ENCODE measurements at regions not wholly inside any gene's neighbourhood (a gene's known extent, or its start where the extent isn't known, plus 50 kb on each side); places are given as distances from the start of the nearest gene placed in this dataset.

GRCh38 chr1:88191917-88192316 lies 492.2 kb upstream of the PKN2 start:
- intact Hi-C loops (cut with micrococcal nuclease; ENCODE audit: unreplicated experiment) = no loop called here
- H3K4me1 Mint-ChIP-seq (ENCODE audit: low read depth, unreplicated experiment) = peaks cover 58% of the 10 kb centered on the region
- CTCF ChIA-PET = no interaction called here
- BruUV-seq (replicated peaks) = no TSS peak
- no peak for DNase-seq
- no peaks in the 10 kb centered on the region for H3K27me3 Mint-ChIP-seq (ENCODE audit: unreplicated experiment)
- no peaks in the 10 kb centered on the region for H3K9me3 Mint-ChIP-seq (ENCODE audit: low read depth, unreplicated experiment)
- peak overlapping the region; percentile 15 for H3K27ac Mint-ChIP-seq (ENCODE audit: unreplicated experiment)
- no peaks in the 10 kb centered on the region for H3K36me3 Mint-ChIP-seq (ENCODE audit: insufficient read depth, unreplicated experiment)
- H3K4me3 Mint-ChIP-seq (ENCODE audit: low read depth, unreplicated experiment) = no peak overlapping the region
- TF ChIP-seq, protein P1, sequence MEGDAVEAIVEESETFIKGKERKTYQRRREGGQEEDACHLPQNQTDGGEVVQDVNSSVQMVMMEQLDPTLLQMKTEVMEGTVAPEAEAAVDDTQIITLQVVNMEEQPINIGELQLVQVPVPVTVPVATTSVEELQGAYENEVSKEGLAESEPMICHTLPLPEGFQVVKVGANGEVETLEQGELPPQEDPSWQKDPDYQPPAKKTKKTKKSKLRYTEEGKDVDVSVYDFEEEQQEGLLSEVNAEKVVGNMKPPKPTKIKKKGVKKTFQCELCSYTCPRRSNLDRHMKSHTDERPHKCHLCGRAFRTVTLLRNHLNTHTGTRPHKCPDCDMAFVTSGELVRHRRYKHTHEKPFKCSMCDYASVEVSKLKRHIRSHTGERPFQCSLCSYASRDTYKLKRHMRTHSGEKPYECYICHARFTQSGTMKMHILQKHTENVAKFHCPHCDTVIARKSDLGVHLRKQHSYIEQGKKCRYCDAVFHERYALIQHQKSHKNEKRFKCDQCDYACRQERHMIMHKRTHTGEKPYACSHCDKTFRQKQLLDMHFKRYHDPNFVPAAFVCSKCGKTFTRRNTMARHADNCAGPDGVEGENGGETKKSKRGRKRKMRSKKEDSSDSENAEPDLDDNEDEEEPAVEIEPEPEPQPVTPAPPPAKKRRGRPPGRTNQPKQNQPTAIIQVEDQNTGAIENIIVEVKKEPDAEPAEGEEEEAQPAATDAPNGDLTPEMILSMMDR (IDR thresholded peaks at IDR 0.05; ENCODE audit: unreplicated experiment) = no peak

- Mint-ChIP-seq H3K4me1 (ENCODE audit: low read depth, unreplicated experiment) (peaks cover 39% of the 10 kb centered on the region), H3K27me3 (ENCODE audit: unreplicated experiment) (no peaks in the 10 kb centered on the region), H3K4me3 (ENCODE audit: low read depth, unreplicated experiment) (no peak overlapping the region), H3K36me3 (ENCODE audit: insufficient read depth, unreplicated experiment) (no peaks in the 10 kb centered on the region), H3K27ac (ENCODE audit: unreplicated experiment) (no peak overlapping the region), H3K9me3 (ENCODE audit: low read depth, unreplicated experiment) (no peaks in the 10 kb centered on the region)
- TF ChIP-seq, protein P1 (IDR thresholded peaks at IDR 0.05; ENCODE audit: unreplicated experiment) = no peak
- intact Hi-C loops (cut with micrococcal nuclease; ENCODE audit: unreplicated experiment) = no loop called here
- no peak for DNase-seq
- CTCF ChIA-PET = interaction anchor here (1.4 kb wide), 1 partner anchor 14 kb away, joined by 7 read pairs; no protein-coding TSS in a partner anchor
- no TSS peak for BruUV-seq (replicated peaks)
Observed at GRCh38 chr1:88194542-88194941, 489.5 kb upstream of the PKN2 start.

DNA sequence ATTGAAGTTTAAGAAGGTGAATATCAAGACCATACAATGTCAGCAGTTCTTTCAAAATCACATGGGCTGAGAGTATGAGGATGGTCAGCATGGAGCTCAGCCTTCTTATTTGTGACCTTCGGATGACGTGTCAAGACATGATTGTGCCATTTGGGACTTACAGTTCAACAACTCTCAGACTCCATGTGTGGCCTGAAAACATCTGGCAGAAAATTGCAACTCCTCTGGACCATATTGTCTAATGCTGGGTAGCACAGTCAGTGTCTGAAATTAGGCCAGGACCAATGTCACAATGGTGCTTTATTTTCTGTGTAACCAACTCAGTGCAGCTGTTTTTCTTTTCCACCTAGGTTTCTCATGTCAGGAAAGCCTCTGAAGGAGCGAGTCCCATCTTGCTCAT lies 483.5 kb upstream of the PKN2 start:
- TF ChIP-seq, protein P1 (IDR thresholded peaks at IDR 0.05; ENCODE audit: unreplicated experiment) = no peak
- Mint-ChIP-seq H3K9me3 (ENCODE audit: low read depth, unreplicated experiment) (peaks cover 6% of the 10 kb centered on the region), H3K27ac (ENCODE audit: unreplicated experiment) (no peak overlapping the region), H3K27me3 (ENCODE audit: unreplicated experiment) (no peaks in the 10 kb centered on the region), H3K4me1 (ENCODE audit: low read depth, unreplicated experiment) (peaks cover 12% of the 10 kb centered on the region), H3K36me3 (ENCODE audit: insufficient read depth, unreplicated experiment) (no peaks in the 10 kb centered on the region), H3K4me3 (ENCODE audit: low read depth, unreplicated experiment) (no peak overlapping the region)
- CTCF ChIA-PET = no interaction called here
- intact Hi-C loops (cut with micrococcal nuclease; ENCODE audit: unreplicated experiment) = no loop called here
- DNase-seq = no peak
- BruUV-seq (replicated peaks) = no TSS peak

- TF ChIP-seq, protein P1 (IDR thresholded peaks at IDR 0.05; ENCODE audit: unreplicated experiment) = no peak
- peaks cover 6% of the 10 kb centered on the region for H3K9me3 Mint-ChIP-seq (ENCODE audit: low read depth, unreplicated experiment)
- no peaks in the 10 kb centered on the region for H3K27me3 Mint-ChIP-seq (ENCODE audit: unreplicated experiment)
- H3K4me1 Mint-ChIP-seq (ENCODE audit: low read depth, unreplicated experiment) = peaks cover 12% of the 10 kb centered on the region
- no peak overlapping the region for H3K27ac Mint-ChIP-seq (ENCODE audit: unreplicated experiment)
- DNase-seq = no peak
- CTCF ChIA-PET = no interaction called here
- H3K36me3 Mint-ChIP-seq (ENCODE audit: insufficient read depth, unreplicated experiment) = peaks cover 3% of the 10 kb centered on the region
- BruUV-seq (replicated peaks) = no TSS peak
- no peak overlapping the region for H3K4me3 Mint-ChIP-seq (ENCODE audit: low read depth, unreplicated experiment)
- intact Hi-C loops (cut with micrococcal nuclease; ENCODE audit: unreplicated experiment) = no loop called here
Observed at GRCh38 chr1:88204111-88204510, 480.0 kb upstream of the PKN2 start.
